ENCODE measurements at regions not wholly inside any gene's neighbourhood (a gene's known extent, or its start where the extent isn't known, plus 50 kb on each side); places are given as distances from the start of the nearest gene placed in this dataset.
"Not testable (repeated sequence)": the region's sequence is repeated elsewhere in the genome, so short reads cannot be mapped to it uniquely, and the experiment has no call there.

DNA sequence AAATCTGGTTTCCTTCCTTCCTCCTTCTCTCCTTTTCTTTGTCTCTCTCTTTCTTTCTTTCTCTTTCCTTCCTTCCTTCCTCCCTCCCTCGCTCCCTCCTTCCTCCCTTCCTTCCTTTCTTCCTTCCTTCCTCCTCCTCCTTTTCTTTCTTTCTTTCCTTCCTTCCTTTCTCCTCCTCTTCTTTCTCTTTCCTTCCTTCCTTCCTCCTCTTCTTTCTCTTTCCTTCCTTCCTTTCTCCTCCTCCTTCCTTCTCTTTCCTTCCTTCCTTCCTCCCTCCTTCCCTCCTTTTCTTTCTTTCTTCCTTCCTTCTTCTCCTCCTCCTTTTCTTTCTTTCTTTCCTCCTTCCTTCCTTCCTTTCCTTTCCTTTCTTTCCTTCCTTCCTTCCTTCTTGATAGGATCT lies 61.2 kb downstream of the VIP start:
- H3K27ac Mint-ChIP-seq: peak overlapping the region in 1 of 2 donors; percentile 73

DNA sequence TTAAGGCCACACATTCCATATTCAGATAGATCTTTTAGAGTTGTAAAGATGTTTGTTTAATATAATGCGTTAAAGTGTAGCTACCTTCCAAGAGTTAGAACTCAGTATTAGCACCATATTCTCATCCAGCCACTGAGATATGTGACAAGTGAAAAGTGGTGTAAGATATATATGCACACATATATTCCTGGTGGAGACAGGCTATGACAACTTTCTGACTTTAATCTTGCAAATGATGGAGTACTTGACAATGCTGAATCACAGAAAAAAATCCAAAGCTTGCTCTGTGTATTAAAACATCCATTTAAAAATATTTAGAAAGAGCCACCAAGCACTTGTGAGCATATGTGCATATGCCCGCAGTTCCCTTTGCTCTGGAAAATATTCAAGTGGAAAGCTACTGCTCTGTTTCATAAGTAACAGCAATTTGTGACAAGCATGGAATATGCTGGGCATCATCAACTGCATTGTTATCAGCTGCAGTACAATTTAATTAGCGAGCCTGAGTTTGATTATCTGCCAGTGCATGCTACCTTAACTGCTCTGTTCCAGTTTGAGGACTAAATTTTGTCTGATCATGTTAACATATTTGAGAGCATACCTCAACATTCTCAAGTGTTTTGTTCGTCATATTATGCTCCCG lies 64.8 kb downstream of the VIP start:
- H3K4me1 Mint-ChIP-seq: no peaks in the 10 kb centered on the region
- no peak for DNase-seq

More for the DNA sequence above, 61.2 kb downstream of the VIP start:
- Mint-ChIP-seq H3K4me3 (no peak overlapping the region), H3K4me1 (no peaks in the 10 kb centered on the region), H3K9me3 (peaks cover 0 to 5% of the 10 kb centered on the region in 2 donors), H3K27me3 (no peaks in the 10 kb centered on the region)
- no peak for ATAC-seq
- no peak for DNase-seq

DNA sequence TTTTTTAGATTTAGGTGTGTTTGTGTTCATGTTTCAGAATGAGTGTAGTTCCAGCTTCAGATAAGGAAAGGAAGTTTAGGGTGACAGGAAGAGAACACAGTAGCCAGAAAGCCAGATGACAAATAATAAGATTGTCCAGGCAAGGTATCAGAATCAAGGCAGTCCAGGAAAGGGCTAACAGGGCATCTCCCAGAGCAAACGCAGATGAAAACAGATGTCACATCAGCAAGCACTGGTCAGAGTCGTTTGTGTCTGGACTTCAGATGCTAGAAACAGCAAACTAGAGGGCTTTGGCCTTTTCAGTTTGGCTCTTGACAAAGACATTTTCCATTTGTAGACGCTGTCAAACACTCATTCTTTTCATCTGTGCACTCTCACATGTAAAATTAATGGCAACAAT lies 65.5 kb downstream of the VIP start:
- Mint-ChIP-seq H3K27ac (peak overlapping the region in 1 of 2 donors; percentile 61), H3K9me3 (peaks cover 0 to 5% of the 10 kb centered on the region in 2 donors), H3K27me3 (no peaks in the 10 kb centered on the region), H3K4me3 (no peak overlapping the region), H3K4me1 (no peaks in the 10 kb centered on the region)
- DNase-seq: no peak
- no peak for ATAC-seq

More for the DNA sequence above, 64.8 kb downstream of the VIP start:
- Mint-ChIP-seq H3K27me3 (no peaks in the 10 kb centered on the region), H3K27ac (no peak overlapping the region), H3K9me3 (peaks cover 0 to 5% of the 10 kb centered on the region in 2 donors), H3K4me3 (no peak overlapping the region)
- no peak for ATAC-seq

DNA sequence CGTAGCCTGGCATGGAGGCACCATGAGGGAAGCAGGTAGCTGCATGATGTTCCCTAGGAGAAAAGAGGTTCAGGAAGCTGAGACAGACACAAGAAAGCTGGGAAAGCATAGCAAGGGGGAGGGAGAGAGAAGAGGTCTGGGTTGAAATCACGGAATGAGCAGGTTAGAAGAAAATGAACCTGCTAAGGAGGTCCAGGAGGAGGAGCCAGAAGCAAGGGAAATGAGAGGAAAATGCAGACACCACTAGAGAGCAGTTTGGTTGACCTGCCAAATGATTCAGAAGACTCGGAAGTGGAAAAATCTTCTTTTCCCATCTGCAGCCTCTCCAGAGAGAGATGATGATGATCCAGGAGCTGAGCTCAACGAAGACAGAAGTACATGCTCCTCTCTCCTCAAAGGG lies 70.9 kb downstream of the VIP start:
- Mint-ChIP-seq H3K4me3 (no peak overlapping the region), H3K27ac (peak overlapping the region in 1 of 2 donors; percentile 4)

DNA sequence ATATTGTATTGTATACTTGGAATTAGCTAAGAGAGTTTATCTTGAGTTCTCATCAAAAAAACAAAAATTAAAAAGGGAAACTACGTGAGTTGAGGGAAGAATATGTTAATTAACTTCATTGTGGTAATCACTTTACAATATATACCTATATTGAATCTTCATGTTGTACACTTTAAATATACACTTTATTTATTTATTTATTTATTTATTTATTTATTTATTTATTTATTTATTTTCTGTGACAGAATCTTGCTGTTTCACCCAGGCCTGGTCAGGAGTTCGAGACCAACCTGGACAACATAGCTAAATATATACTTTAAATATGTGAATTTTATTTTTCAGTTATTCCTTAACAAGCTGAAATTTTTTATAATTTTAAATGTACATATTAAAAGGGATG lies 74.1 kb downstream of the VIP start:
- Mint-ChIP-seq H3K27me3 (no peaks in the 10 kb centered on the region), H3K4me1 (no peaks in the 10 kb centered on the region), H3K4me3 (no peak overlapping the region), H3K27ac (no peak overlapping the region), H3K9me3 (no peaks in the 10 kb centered on the region)
- ATAC-seq: no peak
- no peak for DNase-seq

More for the DNA sequence above, 70.9 kb downstream of the VIP start:
- DNase-seq (no peak), ATAC-seq (no peak)
- Mint-ChIP-seq H3K27me3 (no peaks in the 10 kb centered on the region), H3K9me3 (no peaks in the 10 kb centered on the region), H3K4me1 (no peaks in the 10 kb centered on the region)

DNA sequence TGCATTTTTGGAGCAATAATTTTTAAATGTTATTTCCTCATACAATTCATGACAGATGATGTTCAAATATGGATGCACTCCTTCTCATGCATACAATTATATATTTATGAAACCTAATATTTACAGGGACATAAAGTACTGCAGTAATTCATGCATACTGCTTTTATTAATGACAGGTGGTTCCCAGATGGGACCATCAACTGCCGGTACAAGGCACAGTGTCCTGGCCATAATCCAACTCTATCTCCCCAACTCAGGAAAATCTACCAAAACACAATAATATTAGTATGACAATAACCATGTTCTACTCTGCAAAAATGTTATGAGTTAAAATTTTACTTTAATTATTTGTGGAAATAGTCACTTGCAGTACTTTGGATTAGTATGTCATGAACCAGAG lies 77.8 kb downstream of the VIP start:
- ATAC-seq (no peak), DNase-seq (no peak)
- H3K27ac Mint-ChIP-seq: no peak overlapping the region
- no peaks in the 10 kb centered on the region for H3K9me3 Mint-ChIP-seq
- no peaks in the 10 kb centered on the region for H3K27me3 Mint-ChIP-seq
- no peaks in the 10 kb centered on the region for H3K4me1 Mint-ChIP-seq
- no peak overlapping the region for H3K4me3 Mint-ChIP-seq

DNA sequence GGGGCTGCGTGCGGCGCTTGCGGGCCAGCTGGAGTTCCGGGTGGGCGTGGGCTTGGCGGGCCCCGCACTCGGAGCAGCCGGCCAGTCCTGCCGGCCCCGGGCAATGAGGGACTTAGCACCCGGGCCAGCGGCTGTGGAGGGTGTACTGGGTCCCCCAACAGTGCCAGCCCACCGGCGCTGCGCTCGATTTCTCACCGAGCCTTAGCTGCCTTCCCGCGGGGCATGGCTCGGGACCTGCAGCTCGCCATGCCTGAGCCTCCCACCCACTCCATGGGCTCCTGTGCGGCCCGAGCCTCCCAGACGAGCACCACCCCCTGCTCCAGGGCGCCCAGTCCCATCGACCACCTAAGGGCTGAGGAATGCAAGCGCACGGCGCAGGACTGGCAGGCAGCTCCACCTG lies 83.8 kb downstream of the VIP start:
- H3K9me3 Mint-ChIP-seq, DNase-seq, H3K27ac Mint-ChIP-seq, ATAC-seq, H3K4me1 Mint-ChIP-seq, H3K4me3 Mint-ChIP-seq: not testable (repeated sequence)
- peaks cover 22% of the 10 kb centered on the region for H3K27me3 Mint-ChIP-seq

DNA sequence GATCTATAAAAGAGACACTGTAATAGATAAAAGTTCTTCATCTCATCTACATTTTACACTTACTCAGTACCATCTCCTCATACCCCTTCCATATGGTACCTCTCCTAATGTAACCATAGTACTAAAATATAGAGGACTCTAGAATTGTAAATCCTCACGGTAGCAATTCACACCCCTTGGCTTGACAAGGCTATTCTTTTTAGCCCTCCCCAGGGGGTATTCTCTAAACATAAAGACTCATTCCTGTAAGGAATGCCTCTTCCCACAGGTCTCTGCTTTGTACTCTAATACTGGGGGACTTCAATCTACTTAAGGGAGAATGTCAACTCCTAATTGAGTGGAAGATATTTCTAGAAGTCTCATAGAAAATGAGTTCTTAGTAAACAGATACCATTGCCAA lies 85.9 kb downstream of the VIP start:
- Mint-ChIP-seq H3K27ac (no peak overlapping the region), H3K4me1 (no peaks in the 10 kb centered on the region), H3K27me3 (peaks cover 27% of the 10 kb centered on the region), H3K9me3 (peaks cover 0 to 4% of the 10 kb centered on the region in 2 donors), H3K4me3 (no peak overlapping the region)
- no peak for ATAC-seq
- DNase-seq: no peak

DNA sequence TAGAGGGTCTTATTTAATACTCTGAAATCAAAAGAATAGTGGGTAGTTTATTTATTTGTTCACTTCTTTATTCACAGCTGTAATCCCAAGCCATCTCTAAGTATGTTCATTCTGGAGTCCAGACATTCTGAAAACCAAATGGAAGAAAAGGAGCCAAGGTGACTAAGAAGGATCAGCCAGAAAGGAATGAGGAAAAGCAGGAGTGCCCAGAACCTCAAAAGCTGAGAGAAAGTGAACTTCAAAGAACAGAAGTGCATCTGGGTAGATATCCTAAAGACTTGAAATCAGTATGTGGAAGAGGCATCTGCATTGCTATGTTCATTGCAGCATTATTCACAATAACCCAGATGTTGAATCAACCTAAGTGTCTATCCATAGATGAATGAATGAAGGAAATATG lies 94.8 kb downstream of the VIP start:
- Mint-ChIP-seq H3K27ac (no peak overlapping the region), H3K27me3 (peaks cover 11% of the 10 kb centered on the region), H3K9me3 (peaks cover 9 to 12% of the 10 kb centered on the region in 2 donors), H3K4me3 (no peak overlapping the region), H3K4me1 (no peaks in the 10 kb centered on the region)
- ATAC-seq (no peak), DNase-seq (no peak)

DNA sequence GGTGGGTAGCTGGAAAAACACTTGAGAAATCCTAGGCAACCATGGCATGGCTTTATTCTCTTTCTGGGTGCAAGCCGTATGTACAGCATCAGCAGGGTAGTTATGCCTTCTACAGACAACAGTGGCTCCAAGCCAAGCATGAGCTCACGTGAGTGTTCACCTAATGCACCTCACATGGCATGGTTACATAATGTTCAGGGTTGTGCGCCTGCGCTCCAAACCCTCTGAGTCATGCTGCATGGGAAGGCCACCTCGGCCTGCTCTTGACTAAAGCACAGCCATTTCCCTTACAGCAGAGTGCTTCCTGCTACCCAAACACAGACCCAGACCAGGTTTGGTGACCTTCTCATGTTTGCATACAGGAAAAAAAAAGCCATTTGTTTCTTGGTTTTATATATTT lies 96.2 kb downstream of the VIP start:
- H3K4me3 Mint-ChIP-seq: no peak overlapping the region
- ATAC-seq: no peak
- H3K27ac Mint-ChIP-seq: no peak overlapping the region
- no peaks in the 10 kb centered on the region for H3K4me1 Mint-ChIP-seq
- H3K9me3 Mint-ChIP-seq: peaks cover 9 to 12% of the 10 kb centered on the region in 2 donors
- H3K27me3 Mint-ChIP-seq: peaks cover 11% of the 10 kb centered on the region
- DNase-seq: no peak

DNA sequence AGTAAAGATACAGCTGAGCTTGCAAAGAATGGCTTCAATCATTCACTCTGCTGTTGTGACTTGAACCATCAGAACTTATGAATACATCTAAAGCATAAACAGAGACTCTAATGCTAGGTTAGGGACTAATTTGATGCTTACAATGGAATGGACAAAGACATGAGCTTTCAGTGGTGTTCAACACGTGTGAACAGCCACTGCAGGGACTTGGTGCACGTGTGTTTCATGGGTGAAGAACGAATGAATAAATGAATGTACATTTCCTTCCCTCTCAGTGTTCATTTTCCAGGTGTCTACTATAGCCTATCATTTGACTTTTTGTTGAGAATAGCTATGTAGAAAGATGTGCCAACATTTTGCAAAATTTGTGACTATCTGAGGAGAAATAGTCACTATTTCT lies 98.3 kb downstream of the VIP start:
- H3K4me1 Mint-ChIP-seq: no peaks in the 10 kb centered on the region

DNA sequence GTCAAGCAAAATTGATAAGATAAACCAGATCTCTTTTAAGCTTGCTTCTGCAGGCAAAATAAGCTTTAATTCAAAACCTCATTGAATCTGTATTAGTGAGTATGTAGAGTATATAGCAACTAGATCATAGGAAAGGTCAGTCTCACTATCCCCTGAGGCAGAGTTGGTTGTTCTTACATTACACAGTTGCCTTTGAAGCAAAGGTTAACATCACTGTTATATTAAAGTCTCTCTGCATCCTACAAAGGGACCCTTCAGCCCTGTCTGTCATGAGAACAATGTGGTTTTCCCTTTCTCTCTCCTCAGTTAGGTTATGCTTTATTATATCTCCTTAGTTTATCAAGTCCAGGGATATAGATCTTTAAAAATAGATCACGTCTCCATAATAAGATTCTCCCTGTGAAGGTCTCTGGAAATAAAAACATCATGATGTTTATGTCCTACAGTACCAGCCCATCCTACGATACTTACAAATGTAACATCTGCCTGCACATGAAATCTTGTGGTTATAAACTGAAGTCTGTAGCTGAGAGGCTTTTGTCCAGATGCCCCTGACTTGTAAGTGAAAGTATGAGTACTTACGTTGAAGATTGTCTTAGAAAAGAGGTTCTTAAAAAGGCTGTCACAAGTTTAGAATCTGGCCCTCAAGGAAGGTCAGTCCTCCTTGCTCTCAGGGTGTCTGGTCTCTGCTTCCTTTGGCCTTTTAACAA lies 103.6 kb downstream of the VIP start:
- DNase-seq (no peak), ATAC-seq (no peak)
- Mint-ChIP-seq H3K4me1 (no peaks in the 10 kb centered on the region), H3K27ac (no peak overlapping the region), H3K4me3 (no peak overlapping the region), H3K9me3 (no peaks in the 10 kb centered on the region), H3K27me3 (peaks cover 18% of the 10 kb centered on the region)

More for the DNA sequence above, 98.3 kb downstream of the VIP start:
- peaks cover 9% of the 10 kb centered on the region for H3K27me3 Mint-ChIP-seq
- H3K4me3 Mint-ChIP-seq: no peak overlapping the region
- no peak for ATAC-seq
- no peak for DNase-seq
- H3K9me3 Mint-ChIP-seq: peaks cover 9 to 12% of the 10 kb centered on the region in 2 donors
- no peak overlapping the region for H3K27ac Mint-ChIP-seq

DNA sequence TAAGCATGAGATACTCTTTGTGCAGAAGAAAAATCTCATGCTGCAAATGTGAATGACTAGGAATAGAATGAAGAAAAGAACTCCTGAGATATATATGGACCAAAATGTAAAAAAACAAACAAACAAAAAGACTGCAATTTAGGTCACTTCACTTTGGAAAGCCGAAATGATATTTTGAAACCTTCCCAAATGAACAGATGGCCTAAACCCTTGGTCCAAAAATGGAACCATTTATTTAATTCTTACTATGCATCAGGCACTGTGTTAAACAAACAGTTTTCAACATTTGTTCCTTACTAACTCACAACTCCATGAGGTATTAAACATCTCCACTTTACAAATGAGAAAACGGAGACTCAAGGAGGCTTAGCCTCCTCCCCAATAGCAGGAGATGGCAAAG lies 107.5 kb downstream of the VIP start:
- peaks cover 12% of the 10 kb centered on the region for H3K27me3 Mint-ChIP-seq
- ATAC-seq: no peak
- H3K4me1 Mint-ChIP-seq: no peaks in the 10 kb centered on the region
- DNase-seq: no peak
- no peak overlapping the region for H3K4me3 Mint-ChIP-seq
- H3K9me3 Mint-ChIP-seq: no peaks in the 10 kb centered on the region
- H3K27ac Mint-ChIP-seq: no peak overlapping the region

DNA sequence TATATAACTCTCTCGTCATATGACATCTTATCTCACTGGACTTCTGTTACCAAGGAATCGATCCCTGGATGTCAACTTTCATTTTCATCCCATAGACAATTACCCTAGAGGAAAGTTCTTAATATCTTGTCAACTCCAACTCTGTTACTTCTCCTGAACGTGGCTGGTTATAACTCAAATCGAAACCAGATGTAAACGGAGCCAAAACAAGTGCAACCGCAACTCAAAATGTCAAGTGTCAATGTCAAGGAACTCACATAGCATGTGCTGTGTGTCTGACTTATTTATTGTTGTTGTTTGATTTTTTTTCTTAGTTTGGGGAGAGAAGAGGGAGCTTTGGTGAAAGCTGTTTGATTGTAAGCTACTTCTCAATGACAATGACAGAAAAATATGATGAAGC lies 108.6 kb downstream of the VIP start:
- Mint-ChIP-seq H3K4me3 (no peak overlapping the region), H3K9me3 (no peaks in the 10 kb centered on the region), H3K27me3 (peaks cover 11% of the 10 kb centered on the region), H3K27ac (no peak overlapping the region), H3K4me1 (no peaks in the 10 kb centered on the region)
- DNase-seq: no peak
- ATAC-seq: no peak

DNA sequence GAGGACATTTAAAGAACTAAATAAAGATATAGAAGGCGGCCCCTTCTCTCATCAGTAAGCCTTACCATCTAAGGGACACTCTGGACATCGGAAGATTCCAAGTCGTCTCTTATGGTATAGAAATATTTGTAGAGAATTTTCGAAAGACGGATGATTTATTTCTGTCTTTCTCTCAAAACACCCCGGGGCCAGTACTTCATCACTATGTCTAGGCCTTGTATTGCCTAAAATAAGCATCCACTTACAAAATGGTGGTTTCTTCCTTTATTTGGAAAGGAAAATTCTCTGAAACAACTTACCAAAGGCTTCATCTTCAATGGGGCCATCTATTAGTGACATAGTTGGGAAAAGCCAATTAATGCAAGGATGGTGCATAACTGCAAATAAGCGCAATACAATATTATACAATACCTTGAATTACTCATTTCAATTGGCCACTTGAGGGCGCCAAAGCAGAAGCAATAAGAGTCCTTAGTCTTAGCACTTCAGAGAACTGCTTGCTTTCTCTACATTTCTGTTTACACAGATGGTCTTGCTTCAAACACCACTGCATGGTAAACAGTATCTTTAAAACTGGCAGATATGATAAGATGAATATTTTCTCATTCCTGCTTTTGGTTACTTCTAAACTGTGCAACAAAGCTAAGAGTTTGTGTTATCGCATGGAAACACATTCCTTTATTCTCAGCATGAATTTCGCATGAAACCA lies 113.2 kb downstream of the VIP start:
- Mint-ChIP-seq H3K9me3 (no peaks in the 10 kb centered on the region), H3K4me3 (no peak overlapping the region), H3K4me1 (no peaks in the 10 kb centered on the region), H3K27ac (no peak overlapping the region), H3K27me3 (peaks cover 6% of the 10 kb centered on the region)
- peak; percentile 89 for ATAC-seq
- DNase-seq: peak; percentile 36 to 48

DNA sequence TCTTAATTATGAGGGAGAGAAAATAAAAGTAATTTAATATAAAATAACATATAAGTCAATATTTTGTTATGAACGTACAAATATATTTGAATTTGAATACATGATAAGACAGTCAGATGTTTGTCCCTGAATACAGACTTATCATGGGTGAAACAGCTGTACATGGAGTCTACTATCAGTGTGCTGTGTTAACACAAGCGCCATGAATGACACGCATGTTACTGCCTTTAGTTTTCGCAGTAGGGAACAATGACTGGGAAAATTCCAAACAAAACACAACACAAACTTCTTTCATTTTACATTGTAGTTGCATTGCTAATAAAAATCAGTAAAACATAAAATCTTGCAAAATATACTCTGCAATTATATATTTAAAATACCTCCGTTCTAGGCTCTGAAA lies 108.6 kb downstream of the FBXO5 start:
- Mint-ChIP-seq H3K4me3 (no peak overlapping the region), H3K27me3 (peaks cover 8% of the 10 kb centered on the region), H3K4me1 (no peaks in the 10 kb centered on the region), H3K9me3 (peaks cover under 1 to 2% of the 10 kb centered on the region in 2 donors), H3K27ac (no peak overlapping the region)
- ATAC-seq (no peak), DNase-seq (no peak)

All from stimulated activated naive CD8-positive, alpha-beta T cell treated with anti-CD3 and anti-CD28 coated beads, Interleukin-15, amount 100 ng/mL, for 72 hours (primary cell).